OCI-LY7 (cell line): ENCODE measurements at regions not wholly inside any gene's neighbourhood (a gene's known extent, or its start where the extent isn't known, plus 50 kb on each side); places are given as distances from the start of the nearest gene placed in this dataset.

Experiments used
- BruUV-seq: library from RNA; stranded (reverse); fragments of 400-500 nt; replicated peaks from 2 replicates; lab custom pipeline; 2021; lab: Mats Ljungman, UMichigan
- CTCF ChIA-PET: fragments of 300-600 bp; sonication (Branson Sonifier 250); formaldehyde crosslinking; loops from one replicate; lab custom pipeline; 2022; ENCODE audit warnings: antibody characterized with exemption; ENCODE audit not compliant: unreplicated experiment; lab: Charles Lee
- POLR2A ChIA-PET: fragments of 300-600 bp; sonication (Branson Sonifier 250); formaldehyde crosslinking; loops from one replicate; lab custom pipeline; 2022; ENCODE audit warnings: antibody characterized with exemption; lab: Charles Lee
- DNase-seq: peaks from one replicate; pipeline ENCODE4 v3.0.0-alpha.2; 2015; ENCODE audit warnings: low spot score
- H2AFZ ChIP-seq: fragments of 200-600 bp; sonication (generic), shearing (Covaris generic); 2 replicates; pipeline ENCODE4 v1.6.1; 2014; ENCODE audit warnings: mild to moderate bottlenecking, antibody characterized with exemption, low read length, moderate library complexity
- H3K27ac ChIP-seq: fragments of 200-600 bp; sonication (generic); 2 replicates; pipeline ENCODE4 v1.5.1; 2014; ENCODE audit warnings: mixed run types, low read depth, mild to moderate bottlenecking, moderate library complexity, low read length, inconsistent platforms; ENCODE audit not compliant: poor library complexity, severe bottlenecking
- H3K36me3 ChIP-seq: fragments of 200-600 bp; sonication (generic); 2 replicates; pipeline ENCODE4 v1.6.1; 2014; ENCODE audit warnings: mild to moderate bottlenecking, antibody characterized with exemption, low read length, moderate library complexity, mixed read lengths; ENCODE audit not compliant: insufficient read depth
- H3K4me1 ChIP-seq: fragments of 200-600 bp; sonication (generic); 2 replicates; pipeline ENCODE4 v1.5.1; 2014; ENCODE audit warnings: mild to moderate bottlenecking, low read length; ENCODE audit not compliant: insufficient read depth, poor library complexity, severe bottlenecking
- H3K4me2 ChIP-seq: fragments of 200-600 bp; sonication (generic); 2 replicates; pipeline ENCODE4 v1.6.1; 2014; ENCODE audit warnings: mild to moderate bottlenecking, low read length
- H3K4me3 ChIP-seq: fragments of 200-600 bp; sonication (generic); 2 replicates; pipeline ENCODE4 v1.5.1; 2014; ENCODE audit warnings: mild to moderate bottlenecking, low read depth, low read length; ENCODE audit not compliant: poor library complexity, severe bottlenecking
- H3K79me2 ChIP-seq: fragments of 200-600 bp; sonication (generic); 2 replicates; pipeline ENCODE4 v1.6.1; 2016; ENCODE audit warnings: low read depth, mild to moderate bottlenecking, low read length, moderate library complexity, mixed read lengths; ENCODE audit not compliant: insufficient read depth
- H3K9me2 ChIP-seq: fragments of 200-600 bp; sonication (generic); 2 replicates; pipeline ENCODE4 v1.6.1; 2016; ENCODE audit warnings: mild to moderate bottlenecking, low read length, mixed read lengths; ENCODE audit not compliant: insufficient read depth
- H3K9me3 ChIP-seq: fragments of 200-600 bp; sonication (generic); 2 replicates; pipeline ENCODE4 v1.6.1; 2014; ENCODE audit warnings: mild to moderate bottlenecking, mixed run types, low read length, mixed read lengths
- H4K20me1 ChIP-seq: fragments of 200-600 bp; sonication (generic); 2 replicates; pipeline ENCODE4 v1.6.1; 2014; ENCODE audit warnings: mild to moderate bottlenecking, antibody characterized with exemption, low read length, moderate library complexity, mixed read lengths; ENCODE audit not compliant: insufficient read depth
- EZH2phosphoT487 ChIP-seq: fragments of 200-600 bp; sonication (generic); IDR thresholded peaks from 2 replicates; pipeline ENCODE4 v1.6.1; 2018; ENCODE audit warnings: low read depth, borderline replicate concordance, mild to moderate bottlenecking, mixed run types, antibody characterized with exemption, low read length, moderate library complexity, mixed read lengths
- intact Hi-C: fragments of 100-400 bp; cut with micrococcal nuclease; formaldehyde crosslinking; loops from one replicate; pipeline ENCODE4 v1.10.0; 2022; ENCODE audit not compliant: unreplicated experiment
- TF ChIP-seq, protein P1 (sequence below): fragments of 200-600 bp; sonication (generic); conservative IDR thresholded peaks from 2 replicates; pipeline ENCODE4 v1.5.1; 2014; ENCODE audit warnings: mild to moderate bottlenecking, antibody characterized with exemption, low read length, moderate library complexity, mixed read lengths

DNA sequence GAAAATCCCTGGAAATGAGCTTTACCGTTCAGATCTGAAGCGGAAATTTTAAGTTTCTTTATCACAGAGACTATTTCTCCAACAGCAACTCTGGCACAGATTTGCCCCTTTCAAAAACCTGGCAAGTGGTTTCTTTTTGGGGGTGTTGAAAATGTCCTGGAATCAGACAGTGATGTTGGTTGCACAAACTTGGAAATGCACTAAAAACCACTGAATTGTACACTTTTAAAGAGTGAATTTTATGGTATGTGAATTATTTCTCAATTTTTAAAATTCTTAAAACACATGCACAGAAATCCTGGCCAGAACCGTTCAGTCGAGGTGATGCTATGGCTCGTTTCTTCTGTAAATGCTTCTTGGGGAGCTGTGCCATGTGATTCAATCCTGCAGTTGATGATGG, 121.2 kb upstream of the RBPJ start:
- CTCF ChIA-PET = no interaction called here
- BruUV-seq = no TSS peak
- no peaks in the 10 kb centered on the region for H3K9me3 ChIP-seq
- intact Hi-C loops = no loop called here
- H3K27ac ChIP-seq = no peak overlapping the region
- no peaks in the 10 kb centered on the region for H3K79me2 ChIP-seq
- POLR2A ChIA-PET = interaction anchor here (1.1 kb wide), 1 partner anchor 49 kb away, joined by 3 read pairs; no protein-coding TSS in a partner anchor
- no peaks in the 10 kb centered on the region for H3K9me2 ChIP-seq
- no peak for TF ChIP-seq EZH2phosphoT487
- TF ChIP-seq, protein P1, sequence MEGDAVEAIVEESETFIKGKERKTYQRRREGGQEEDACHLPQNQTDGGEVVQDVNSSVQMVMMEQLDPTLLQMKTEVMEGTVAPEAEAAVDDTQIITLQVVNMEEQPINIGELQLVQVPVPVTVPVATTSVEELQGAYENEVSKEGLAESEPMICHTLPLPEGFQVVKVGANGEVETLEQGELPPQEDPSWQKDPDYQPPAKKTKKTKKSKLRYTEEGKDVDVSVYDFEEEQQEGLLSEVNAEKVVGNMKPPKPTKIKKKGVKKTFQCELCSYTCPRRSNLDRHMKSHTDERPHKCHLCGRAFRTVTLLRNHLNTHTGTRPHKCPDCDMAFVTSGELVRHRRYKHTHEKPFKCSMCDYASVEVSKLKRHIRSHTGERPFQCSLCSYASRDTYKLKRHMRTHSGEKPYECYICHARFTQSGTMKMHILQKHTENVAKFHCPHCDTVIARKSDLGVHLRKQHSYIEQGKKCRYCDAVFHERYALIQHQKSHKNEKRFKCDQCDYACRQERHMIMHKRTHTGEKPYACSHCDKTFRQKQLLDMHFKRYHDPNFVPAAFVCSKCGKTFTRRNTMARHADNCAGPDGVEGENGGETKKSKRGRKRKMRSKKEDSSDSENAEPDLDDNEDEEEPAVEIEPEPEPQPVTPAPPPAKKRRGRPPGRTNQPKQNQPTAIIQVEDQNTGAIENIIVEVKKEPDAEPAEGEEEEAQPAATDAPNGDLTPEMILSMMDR = no peak
- H2AFZ ChIP-seq = no peak overlapping the region
- H3K4me1 ChIP-seq = peaks cover 8% of the 10 kb centered on the region
- no peaks in the 10 kb centered on the region for H3K36me3 ChIP-seq
- H3K4me3 ChIP-seq = no peak overlapping the region
- no peak for DNase-seq
- no peak overlapping the region for H3K4me2 ChIP-seq
- H4K20me1 ChIP-seq = no peaks in the 10 kb centered on the region

DNA sequence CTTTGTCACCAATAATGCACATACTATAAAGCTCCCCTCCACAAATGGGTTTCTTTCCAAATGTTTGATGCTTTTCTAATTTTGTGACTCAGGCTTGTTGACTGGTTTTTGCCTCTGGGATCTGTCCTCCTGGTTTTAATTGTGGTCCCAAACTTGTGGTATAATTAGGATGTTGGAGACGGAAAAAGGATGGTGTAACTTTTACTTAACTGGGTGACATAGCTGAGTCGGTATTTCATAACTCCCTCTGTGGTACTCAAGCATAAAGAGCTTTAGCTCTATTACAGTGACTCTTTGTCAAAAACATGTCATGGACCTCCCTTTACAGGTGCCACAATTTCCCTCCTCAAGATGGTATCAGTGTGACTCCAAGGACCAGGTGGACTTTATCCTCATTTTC, 119.7 kb upstream of the RBPJ start:
- Histone ChIP-seq H4K20me1 (no peaks in the 10 kb centered on the region), H2AFZ (no peak overlapping the region), H3K4me2 (no peak overlapping the region), H3K4me1 (peaks cover 8% of the 10 kb centered on the region), H3K4me3 (no peak overlapping the region), H3K9me2 (no peaks in the 10 kb centered on the region), H3K79me2 (no peaks in the 10 kb centered on the region), H3K9me3 (no peaks in the 10 kb centered on the region), H3K36me3 (no peaks in the 10 kb centered on the region), H3K27ac (no peak overlapping the region)
- POLR2A ChIA-PET = interaction anchor here (0.7 kb wide), 1 partner anchor 27 kb away, joined by 3 read pairs; no protein-coding TSS in a partner anchor
- BruUV-seq = no TSS peak
- DNase-seq = no peak
- CTCF ChIA-PET = no interaction called here
- no peak for TF ChIP-seq EZH2phosphoT487
- TF ChIP-seq, protein P1 = no peak
- intact Hi-C loops = no loop called here

DNA sequence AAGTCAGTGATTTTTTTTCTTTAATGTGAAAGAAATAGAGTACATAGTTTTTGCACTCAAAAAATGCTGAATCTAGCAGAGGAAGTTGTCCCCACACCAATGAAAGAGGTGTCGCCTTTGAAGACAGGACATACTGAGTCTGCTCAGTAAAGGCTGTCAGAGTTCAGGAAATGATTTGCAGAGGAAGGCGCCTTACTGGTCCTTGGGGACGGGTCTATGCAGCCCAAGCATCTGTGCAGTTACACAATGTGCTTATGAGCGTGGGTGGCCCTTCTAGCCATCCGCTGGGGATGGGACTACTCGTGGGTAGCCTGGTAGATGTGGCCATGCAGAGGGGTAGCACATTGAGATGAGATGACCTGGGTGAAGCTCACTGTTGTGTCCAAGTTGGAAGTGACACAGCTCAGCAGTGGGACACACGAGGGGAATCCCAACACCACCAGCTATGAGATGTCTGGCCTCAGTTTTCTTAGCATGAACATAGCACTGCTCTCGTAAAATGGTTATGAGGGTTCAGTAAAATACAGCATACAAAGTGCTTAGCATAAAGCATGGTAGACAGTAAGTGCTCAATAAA, 116.5 kb upstream of the RBPJ start:
- Histone ChIP-seq H3K4me3 (no peak overlapping the region), H4K20me1 (no peaks in the 10 kb centered on the region), H3K4me1 (no peaks in the 10 kb centered on the region), H3K79me2 (no peaks in the 10 kb centered on the region), H3K4me2 (no peak overlapping the region), H3K36me3 (no peaks in the 10 kb centered on the region), H2AFZ (no peak overlapping the region), H3K9me3 (no peaks in the 10 kb centered on the region), H3K27ac (no peak overlapping the region), H3K9me2 (no peaks in the 10 kb centered on the region)
- no peak for DNase-seq
- TF ChIP-seq, protein P1 = no peak
- no peak for TF ChIP-seq EZH2phosphoT487
- intact Hi-C loops = no loop called here
- no TSS peak for BruUV-seq
- CTCF ChIA-PET = no interaction called here
- POLR2A ChIA-PET = interaction anchor here (1.0 kb wide), 1 partner anchor 153 kb away, joined by 3 read pairs; no protein-coding TSS in a partner anchor
